DOHH2 (cell line): ENCODE measurements at regions not wholly inside any gene's neighbourhood (a gene's known extent, or its start where the extent isn't known, plus 50 kb on each side); places are given as distances from the start of the nearest gene placed in this dataset.

Experiments
- H3F3A ChIP-seq: fragments of 200-600 bp; sonication (generic), shearing (Covaris generic); 2 replicates; pipeline ENCODE4 v1.6.0; 2016; ENCODE audit warnings: antibody characterized with exemption, mild to moderate bottlenecking; ENCODE audit not compliant: control insufficient read depth, insufficient read depth
- H3K27ac ChIP-seq: fragments of 200-600 bp; sonication (generic); 2 replicates; pipeline ENCODE4 v1.5.1; 2014; ENCODE audit warnings: low read depth, mild to moderate bottlenecking, low read length, moderate library complexity
- H3K27me3 ChIP-seq: fragments of 200-600 bp; sonication (generic); 2 replicates; pipeline ENCODE4 v1.6.1; 2014; ENCODE audit warnings: mild to moderate bottlenecking, low read length, mixed read lengths; ENCODE audit not compliant: control insufficient read depth
- H3K36me3 ChIP-seq: fragments of 200-600 bp; sonication (generic); 2 replicates; pipeline ENCODE4 v1.6.1; 2014; ENCODE audit warnings: mild to moderate bottlenecking, low read length, moderate library complexity, mixed read lengths; ENCODE audit not compliant: control insufficient read depth
- H3K4me1 ChIP-seq: fragments of 200-600 bp; sonication (generic); 2 replicates; pipeline ENCODE4 v1.6.1; 2014; ENCODE audit warnings: mild to moderate bottlenecking, low read length, mixed read lengths; ENCODE audit not compliant: control insufficient read depth
- H3K4me2 ChIP-seq: fragments of 200-600 bp; sonication (generic); 2 replicates; pipeline ENCODE4 v1.6.0; 2014; ENCODE audit warnings: mild to moderate bottlenecking, low read length, moderate library complexity
- H3K4me3 ChIP-seq: fragments of 200-600 bp; sonication (generic); 2 replicates; pipeline ENCODE4 v1.5.1; 2014; ENCODE audit warnings: mild to moderate bottlenecking, low read length, mixed read lengths
- H3K79me2 ChIP-seq: fragments of 200-600 bp; sonication (generic); 2 replicates; pipeline ENCODE4 v1.6.1; 2014; ENCODE audit warnings: mild to moderate bottlenecking, low read length, mixed read lengths; ENCODE audit not compliant: control insufficient read depth
- H3K9me2 ChIP-seq: fragments of 200-600 bp; sonication (generic); replicated peaks from 2 replicates; pipeline ENCODE4 v1.6.1; 2014; ENCODE audit warnings: mild to moderate bottlenecking, low read length, mixed read lengths; ENCODE audit not compliant: control insufficient read depth
- H3K9me3 ChIP-seq: fragments of 200-600 bp; sonication (generic); 2 replicates; pipeline ENCODE4 v1.6.1; 2014; ENCODE audit warnings: antibody characterized with exemption, low read length, mixed read lengths; ENCODE audit not compliant: control insufficient read depth, insufficient read depth
- H4K20me1 ChIP-seq: fragments of 200-600 bp; sonication (generic); 2 replicates; pipeline ENCODE4 v1.6.0; 2014; ENCODE audit warnings: low read depth, mild to moderate bottlenecking, antibody characterized with exemption, low read length, moderate library complexity; ENCODE audit not compliant: control insufficient read depth, insufficient read depth
- EZH2phosphoT487 ChIP-seq: fragments of 200-600 bp; sonication (generic); IDR thresholded peaks from 2 replicates; pipeline ENCODE4 v1.6.1; 2017; ENCODE audit warnings: borderline replicate concordance, mild to moderate bottlenecking, antibody characterized with exemption, low read length, moderate library complexity, mixed read lengths
- TF ChIP-seq, protein P1 (sequence below): fragments of 200-600 bp; sonication (generic); IDR thresholded peaks from one replicate; pipeline ENCODE4 v1.5.1; 2014; ENCODE audit warnings: antibody characterized with exemption, mild to moderate bottlenecking, low read depth, low read length; ENCODE audit not compliant: poor library complexity, severe bottlenecking

DNA sequence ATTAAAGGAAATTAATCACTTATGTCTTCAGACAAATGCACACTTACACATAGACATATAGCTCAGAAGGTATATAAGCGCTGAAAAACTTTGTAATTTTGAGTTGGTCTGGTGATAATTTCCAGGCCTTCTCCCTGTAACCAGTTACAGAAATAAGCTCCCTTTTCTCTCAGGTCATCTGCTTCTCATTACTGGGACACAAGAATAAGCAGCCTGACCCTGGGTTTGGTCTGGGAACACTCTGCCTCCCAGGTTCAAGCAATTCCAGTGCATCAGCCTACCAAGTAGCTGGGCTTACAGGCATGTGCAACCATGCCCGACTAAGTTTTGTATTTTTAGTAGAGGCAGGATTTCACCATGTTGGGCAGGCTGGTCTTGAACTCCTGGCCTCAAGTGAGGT lies 274.5 kb downstream of the LMO7 start:
- Histone ChIP-seq H3K9me3 (no peaks in the 10 kb centered on the region), H3K9me2 (no peaks in the 10 kb centered on the region), H3K27ac (no peak overlapping the region), H3K4me1 (no peaks in the 10 kb centered on the region), H4K20me1 (no peaks in the 10 kb centered on the region), H3K36me3 (no peaks in the 10 kb centered on the region), H3F3A (no peaks in the 10 kb centered on the region), H3K4me2 (no peak overlapping the region), H3K4me3 (no peak overlapping the region), H3K27me3 (peaks cover 7% of the 10 kb centered on the region; the same call in 1 of the 2 replicates), H3K79me2 (no peaks in the 10 kb centered on the region)
- TF ChIP-seq EZH2phosphoT487 = no peak
- TF ChIP-seq, protein P1, sequence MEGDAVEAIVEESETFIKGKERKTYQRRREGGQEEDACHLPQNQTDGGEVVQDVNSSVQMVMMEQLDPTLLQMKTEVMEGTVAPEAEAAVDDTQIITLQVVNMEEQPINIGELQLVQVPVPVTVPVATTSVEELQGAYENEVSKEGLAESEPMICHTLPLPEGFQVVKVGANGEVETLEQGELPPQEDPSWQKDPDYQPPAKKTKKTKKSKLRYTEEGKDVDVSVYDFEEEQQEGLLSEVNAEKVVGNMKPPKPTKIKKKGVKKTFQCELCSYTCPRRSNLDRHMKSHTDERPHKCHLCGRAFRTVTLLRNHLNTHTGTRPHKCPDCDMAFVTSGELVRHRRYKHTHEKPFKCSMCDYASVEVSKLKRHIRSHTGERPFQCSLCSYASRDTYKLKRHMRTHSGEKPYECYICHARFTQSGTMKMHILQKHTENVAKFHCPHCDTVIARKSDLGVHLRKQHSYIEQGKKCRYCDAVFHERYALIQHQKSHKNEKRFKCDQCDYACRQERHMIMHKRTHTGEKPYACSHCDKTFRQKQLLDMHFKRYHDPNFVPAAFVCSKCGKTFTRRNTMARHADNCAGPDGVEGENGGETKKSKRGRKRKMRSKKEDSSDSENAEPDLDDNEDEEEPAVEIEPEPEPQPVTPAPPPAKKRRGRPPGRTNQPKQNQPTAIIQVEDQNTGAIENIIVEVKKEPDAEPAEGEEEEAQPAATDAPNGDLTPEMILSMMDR = no peak
